OCI-LY3 (cell line): ENCODE measurements at regions not wholly inside any gene's neighbourhood (a gene's known extent, or its start where the extent isn't known, plus 50 kb on each side); places are given as distances from the start of the nearest gene placed in this dataset.
"Not testable (repeated sequence)": the region's sequence is repeated elsewhere in the genome, so short reads cannot be mapped to it uniquely, and the experiment has no call there.

ENCODE experiments used
- H2AFZ ChIP-seq: fragments of 200-600, 300-600 bp; shearing (Covaris generic); 2 replicates; pipeline ENCODE4 v1.6.0; 2014; ENCODE audit warnings: antibody characterized with exemption, low read depth, low read length
- H3K27ac ChIP-seq: fragments of 200-600, 300-600 bp; sonication (generic); 2 replicates; pipeline ENCODE4 v1.5.1; 2014; ENCODE audit warnings: mild to moderate bottlenecking, low read length, moderate library complexity, mixed read lengths
- H3K27me3 ChIP-seq: fragments of 200-600, 300-600 bp; sonication (generic); 2 replicates; pipeline ENCODE4 v1.6.1; 2014; ENCODE audit warnings: low read depth, low read length, mixed read lengths
- H3K36me3 ChIP-seq: fragments of 200-600, 300-600 bp; sonication (generic); replicated peaks from 2 replicates; pipeline ENCODE3; 2014; ENCODE audit warnings: low read depth, low read length, mixed read lengths
- H3K4me1 ChIP-seq: fragments of 300-600, 200-600 bp; sonication (generic); 2 replicates; pipeline ENCODE4 v1.6.1; 2014; ENCODE audit warnings: low read length, mixed read lengths
- H3K4me2 ChIP-seq: fragments of 200-600, 300-600 bp; sonication (generic); 2 replicates; pipeline ENCODE4 v1.6.1; 2014; ENCODE audit warnings: low read length, mixed read lengths
- H3K4me3 ChIP-seq: fragments of 300-600, 200-600 bp; sonication (generic); 2 replicates; pipeline ENCODE4 v1.5.1; 2014; ENCODE audit warnings: antibody characterized with exemption, mild to moderate bottlenecking, low read length, moderate library complexity
- H3K79me2 ChIP-seq: fragments of 300-600, 200-600 bp; shearing (Covaris generic); 2 replicates; pipeline ENCODE4 v1.6.1; 2014; ENCODE audit warnings: mild to moderate bottlenecking, low read length, mixed read lengths
- H3K9ac ChIP-seq: fragments of 300-600, 200-600 bp; shearing (Covaris generic); 2 replicates; pipeline ENCODE4 v1.6.0; 2014; ENCODE audit warnings: mild to moderate bottlenecking, low read length, moderate library complexity
- H3K9me3 ChIP-seq: fragments of 200-600, 300-600 bp; shearing (Covaris generic); 2 replicates; pipeline ENCODE4 v1.6.1; 2014; ENCODE audit warnings: low read length, mixed read lengths; ENCODE audit not compliant: insufficient read depth
- H4K20me1 ChIP-seq: fragments of 200-600, 300-600 bp; sonication (generic); 2 replicates; pipeline ENCODE4 v1.6.1; 2016; ENCODE audit warnings: low read length, mixed read lengths; ENCODE audit not compliant: insufficient read depth
- EZH2phosphoT487 ChIP-seq: fragments of 200-600 bp; shearing (Covaris generic); IDR thresholded peaks from 2 replicates; pipeline ENCODE4 v1.6.1; 2018; ENCODE audit warnings: antibody characterized with exemption, mixed run types, low read depth
- TF ChIP-seq, protein P1 (sequence below): fragments of 200-600, 300-600 bp; sonication (generic); IDR thresholded peaks from 2 replicates; pipeline ENCODE4 v1.5.1; 2014; ENCODE audit warnings: antibody characterized with exemption, low read length, low read depth

DNA sequence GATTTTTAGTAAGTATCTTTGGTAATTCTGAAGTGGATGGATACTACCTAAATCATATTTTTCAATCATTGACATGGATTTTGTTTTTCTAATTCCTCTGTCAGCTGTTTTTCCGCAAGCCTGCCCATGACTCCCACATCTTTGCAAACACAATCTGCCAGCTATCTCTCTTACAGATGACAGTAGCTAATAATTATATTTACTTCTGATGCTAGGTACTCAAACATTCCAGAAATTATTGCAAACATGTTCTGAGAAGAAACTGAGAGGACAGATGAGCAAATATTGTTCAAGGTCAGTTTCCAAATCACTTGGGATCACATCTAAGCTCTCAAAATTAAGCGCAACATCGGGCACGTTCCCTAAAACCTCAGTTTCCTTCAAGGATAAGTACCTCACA, 270.0 kb upstream of the CDH19 start:
- H3K9me3 ChIP-seq, result no peaks in the 10 kb centered on the region
- H3K9ac ChIP-seq, result no peak overlapping the region

DNA sequence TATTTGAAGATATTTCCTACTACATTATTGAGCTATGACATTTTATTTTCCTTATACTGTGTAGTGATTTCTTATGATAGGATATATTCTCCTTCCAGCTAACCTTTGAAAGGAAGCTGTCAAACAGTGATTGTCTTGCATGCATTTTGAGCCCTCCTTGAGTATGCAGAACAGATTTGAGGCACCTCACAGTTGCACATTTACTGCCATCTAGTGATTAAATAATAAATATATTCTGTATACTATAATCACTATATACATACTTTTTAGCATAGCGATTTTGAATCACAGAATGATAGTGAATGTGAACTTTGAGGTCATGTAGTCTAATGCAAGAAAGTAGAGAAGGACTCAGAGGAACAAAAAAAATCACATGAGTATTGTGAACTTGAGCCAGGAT, 268.4 kb upstream of the CDH19 start:
- Histone ChIP-seq H3K27ac (no peak overlapping the region), H3K4me1 (no peaks in the 10 kb centered on the region), H3K79me2 (no peaks in the 10 kb centered on the region), H3K4me3 (no peak overlapping the region), H3K36me3 (no peaks in the 10 kb centered on the region), H3K9ac (no peak overlapping the region), H3K9me3 (no peaks in the 10 kb centered on the region), H3K27me3 (no peaks in the 10 kb centered on the region), H2AFZ (no peak overlapping the region), H4K20me1 (no peaks in the 10 kb centered on the region), H3K4me2 (no peak overlapping the region)
- TF ChIP-seq, protein P1, sequence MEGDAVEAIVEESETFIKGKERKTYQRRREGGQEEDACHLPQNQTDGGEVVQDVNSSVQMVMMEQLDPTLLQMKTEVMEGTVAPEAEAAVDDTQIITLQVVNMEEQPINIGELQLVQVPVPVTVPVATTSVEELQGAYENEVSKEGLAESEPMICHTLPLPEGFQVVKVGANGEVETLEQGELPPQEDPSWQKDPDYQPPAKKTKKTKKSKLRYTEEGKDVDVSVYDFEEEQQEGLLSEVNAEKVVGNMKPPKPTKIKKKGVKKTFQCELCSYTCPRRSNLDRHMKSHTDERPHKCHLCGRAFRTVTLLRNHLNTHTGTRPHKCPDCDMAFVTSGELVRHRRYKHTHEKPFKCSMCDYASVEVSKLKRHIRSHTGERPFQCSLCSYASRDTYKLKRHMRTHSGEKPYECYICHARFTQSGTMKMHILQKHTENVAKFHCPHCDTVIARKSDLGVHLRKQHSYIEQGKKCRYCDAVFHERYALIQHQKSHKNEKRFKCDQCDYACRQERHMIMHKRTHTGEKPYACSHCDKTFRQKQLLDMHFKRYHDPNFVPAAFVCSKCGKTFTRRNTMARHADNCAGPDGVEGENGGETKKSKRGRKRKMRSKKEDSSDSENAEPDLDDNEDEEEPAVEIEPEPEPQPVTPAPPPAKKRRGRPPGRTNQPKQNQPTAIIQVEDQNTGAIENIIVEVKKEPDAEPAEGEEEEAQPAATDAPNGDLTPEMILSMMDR, result peak; percentile 52
- TF ChIP-seq EZH2phosphoT487, result no peak

More for the DNA sequence above, 270.0 kb upstream of the CDH19 start:
- Histone ChIP-seq H3K4me2 (no peak overlapping the region), H3K4me1 (no peaks in the 10 kb centered on the region), H2AFZ (no peak overlapping the region), H3K27ac (no peak overlapping the region), H3K4me3 (no peak overlapping the region), H4K20me1 (no peaks in the 10 kb centered on the region), H3K79me2 (no peaks in the 10 kb centered on the region), H3K36me3 (no peaks in the 10 kb centered on the region), H3K27me3 (no peaks in the 10 kb centered on the region)
- no peak for TF ChIP-seq EZH2phosphoT487
- TF ChIP-seq, protein P1, result no peak

DNA sequence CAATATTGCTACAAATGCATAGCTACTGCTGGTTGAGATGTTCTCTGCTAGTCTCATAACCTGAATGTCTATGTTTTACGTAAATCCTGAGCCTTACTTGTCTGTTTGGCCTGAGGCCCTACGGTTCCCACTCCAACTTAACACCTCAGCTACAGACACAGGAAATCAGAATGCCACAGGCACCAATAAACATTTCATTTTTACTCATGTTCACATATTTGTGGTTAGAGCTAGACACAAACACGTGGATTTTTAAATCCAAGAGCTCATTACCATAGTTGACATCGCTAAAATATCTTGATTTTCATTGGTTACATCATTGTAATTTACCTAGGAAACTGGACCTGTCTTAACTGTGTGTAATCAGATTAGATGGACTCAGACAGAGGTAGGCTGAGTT, 263.8 kb upstream of the CDH19 start:
- no peaks in the 10 kb centered on the region for H3K27me3 ChIP-seq
- H3K27ac ChIP-seq, result no peak overlapping the region
- no peak overlapping the region for H3K9ac ChIP-seq
- no peak overlapping the region for H3K4me3 ChIP-seq
- no peaks in the 10 kb centered on the region for H4K20me1 ChIP-seq
- H3K4me2 ChIP-seq, result no peak overlapping the region
- H2AFZ ChIP-seq, result no peak overlapping the region
- no peak for TF ChIP-seq EZH2phosphoT487
- TF ChIP-seq, protein P1, result no peak
- no peaks in the 10 kb centered on the region for H3K79me2 ChIP-seq
- H3K9me3 ChIP-seq, result no peaks in the 10 kb centered on the region
- no peaks in the 10 kb centered on the region for H3K36me3 ChIP-seq
- no peaks in the 10 kb centered on the region for H3K4me1 ChIP-seq

DNA sequence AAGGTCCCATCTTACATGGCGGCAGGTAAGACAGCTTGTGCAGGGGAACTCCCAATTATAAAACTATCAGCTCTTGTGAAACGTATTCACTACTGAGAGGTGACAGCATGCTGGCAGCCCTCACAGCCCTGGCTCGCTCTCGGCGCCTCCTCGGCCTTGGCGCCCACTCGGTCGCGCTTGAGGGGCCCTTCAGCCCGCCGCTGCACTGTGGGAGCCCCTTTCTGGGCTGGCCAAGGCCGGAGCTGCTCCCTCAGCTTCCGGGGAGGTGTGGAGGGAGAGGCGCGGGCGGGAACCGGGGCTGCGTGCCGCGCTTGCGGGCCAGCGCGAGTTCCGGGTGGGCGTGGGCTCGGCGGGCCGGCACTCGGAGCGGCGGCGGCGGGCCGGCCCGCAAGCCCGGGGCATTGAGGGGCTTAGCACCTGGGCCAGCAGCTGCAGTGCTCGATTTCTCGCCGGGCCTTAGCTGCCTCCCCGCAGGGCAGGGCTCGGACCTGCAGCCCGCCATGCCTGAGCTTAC, 262.6 kb upstream of the CDH19 start:
- H3K4me3 ChIP-seq, H3K9me3 ChIP-seq, H2AFZ ChIP-seq, H3K27ac ChIP-seq, H3K4me1 ChIP-seq, H4K20me1 ChIP-seq, H3K27me3 ChIP-seq, H3K9ac ChIP-seq, H3K36me3 ChIP-seq, H3K79me2 ChIP-seq, H3K4me2 ChIP-seq: not testable (repeated sequence)
